ENCODE measurements at regions not wholly inside any gene's neighbourhood (a gene's known extent, or its start where the extent isn't known, plus 50 kb on each side); places are given as distances from the start of the nearest gene placed in this dataset.

DNA sequence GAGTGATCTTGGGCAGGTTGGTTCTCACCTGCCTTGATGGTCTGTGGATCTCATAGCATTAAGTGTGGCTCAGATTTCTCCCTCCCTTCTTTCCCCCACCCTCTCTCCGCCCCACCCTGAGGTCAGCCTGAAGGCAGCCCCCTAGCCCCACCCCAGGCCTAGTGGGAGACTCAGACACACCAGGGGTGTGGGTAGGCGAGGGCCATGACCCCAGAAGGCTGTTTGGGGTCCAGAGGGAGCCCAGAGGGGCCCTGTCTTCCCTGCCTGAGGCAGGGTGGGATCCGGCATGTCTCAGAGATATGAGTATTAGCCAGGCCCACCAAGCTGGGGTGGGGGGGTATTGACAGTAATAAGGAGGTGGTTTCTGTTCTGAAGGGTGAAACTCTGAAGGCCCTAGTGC lies 160.5 kb downstream of the GLI2 start:
- TF ChIP-seq FOXP2 (optimal IDR thresholded peaks at IDR 0.05; ENCODE audit: borderline replicate concordance, extremely low read depth, extremely low read length, insufficient read depth) = no peak
- no peak for TF ChIP-seq SIN3A (IDR thresholded peaks at IDR 0.05; ENCODE audit: borderline replicate concordance, insufficient read depth, low read length)
- TF ChIP-seq POLR2AphosphoS5 (IDR thresholded peaks at IDR 0.05; ENCODE audit: low read depth, low read length) = no peak
- TF ChIP-seq, protein P1, sequence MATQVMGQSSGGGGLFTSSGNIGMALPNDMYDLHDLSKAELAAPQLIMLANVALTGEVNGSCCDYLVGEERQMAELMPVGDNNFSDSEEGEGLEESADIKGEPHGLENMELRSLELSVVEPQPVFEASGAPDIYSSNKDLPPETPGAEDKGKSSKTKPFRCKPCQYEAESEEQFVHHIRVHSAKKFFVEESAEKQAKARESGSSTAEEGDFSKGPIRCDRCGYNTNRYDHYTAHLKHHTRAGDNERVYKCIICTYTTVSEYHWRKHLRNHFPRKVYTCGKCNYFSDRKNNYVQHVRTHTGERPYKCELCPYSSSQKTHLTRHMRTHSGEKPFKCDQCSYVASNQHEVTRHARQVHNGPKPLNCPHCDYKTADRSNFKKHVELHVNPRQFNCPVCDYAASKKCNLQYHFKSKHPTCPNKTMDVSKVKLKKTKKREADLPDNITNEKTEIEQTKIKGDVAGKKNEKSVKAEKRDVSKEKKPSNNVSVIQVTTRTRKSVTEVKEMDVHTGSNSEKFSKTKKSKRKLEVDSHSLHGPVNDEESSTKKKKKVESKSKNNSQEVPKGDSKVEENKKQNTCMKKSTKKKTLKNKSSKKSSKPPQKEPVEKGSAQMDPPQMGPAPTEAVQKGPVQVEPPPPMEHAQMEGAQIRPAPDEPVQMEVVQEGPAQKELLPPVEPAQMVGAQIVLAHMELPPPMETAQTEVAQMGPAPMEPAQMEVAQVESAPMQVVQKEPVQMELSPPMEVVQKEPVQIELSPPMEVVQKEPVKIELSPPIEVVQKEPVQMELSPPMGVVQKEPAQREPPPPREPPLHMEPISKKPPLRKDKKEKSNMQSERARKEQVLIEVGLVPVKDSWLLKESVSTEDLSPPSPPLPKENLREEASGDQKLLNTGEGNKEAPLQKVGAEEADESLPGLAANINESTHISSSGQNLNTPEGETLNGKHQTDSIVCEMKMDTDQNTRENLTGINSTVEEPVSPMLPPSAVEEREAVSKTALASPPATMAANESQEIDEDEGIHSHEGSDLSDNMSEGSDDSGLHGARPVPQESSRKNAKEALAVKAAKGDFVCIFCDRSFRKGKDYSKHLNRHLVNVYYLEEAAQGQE (IDR thresholded peaks at IDR 0.05; ENCODE audit: insufficient read depth in 1 of 2, low read depth in 2 of 2, low read length in 2 of 2) = no peak
- TF ChIP-seq TAF1 (IDR thresholded peaks at IDR 0.05; ENCODE audit: borderline replicate concordance, insufficient read depth, low read length) = no peak

DNA sequence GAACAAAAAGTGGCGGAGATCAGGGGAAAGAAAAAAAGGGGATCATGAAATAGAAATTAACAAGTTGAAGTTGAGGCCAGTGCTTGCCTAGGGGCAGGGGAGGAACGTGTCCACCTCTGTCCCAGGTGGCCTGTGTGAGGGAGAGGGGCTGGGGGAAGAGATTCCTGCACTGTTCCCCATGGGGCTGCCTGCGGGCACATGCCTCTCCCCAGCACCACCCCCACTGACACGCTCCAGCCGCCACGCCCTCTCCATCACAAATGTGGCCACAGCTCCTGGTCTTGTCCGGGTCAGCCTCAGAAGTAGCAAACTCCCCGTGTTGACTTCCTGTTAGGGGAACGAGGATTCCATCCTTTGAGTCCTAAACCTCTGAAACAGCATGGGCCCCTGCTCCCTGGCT lies 161.2 kb downstream of the GLI2 start:
- TF ChIP-seq POLR2AphosphoS5 (IDR thresholded peaks at IDR 0.05; ENCODE audit: low read depth, low read length) (no peak), SIN3A (IDR thresholded peaks at IDR 0.05; ENCODE audit: borderline replicate concordance, insufficient read depth, low read length) (no peak), FOXP2 (optimal IDR thresholded peaks at IDR 0.05; ENCODE audit: borderline replicate concordance, extremely low read depth, extremely low read length, insufficient read depth) (no peak), TAF1 (IDR thresholded peaks at IDR 0.05; ENCODE audit: borderline replicate concordance, insufficient read depth, low read length) (no peak)
- TF ChIP-seq, protein P1 (IDR thresholded peaks at IDR 0.05; ENCODE audit: insufficient read depth in 1 of 2, low read depth in 2 of 2, low read length in 2 of 2) = no peak

DNA sequence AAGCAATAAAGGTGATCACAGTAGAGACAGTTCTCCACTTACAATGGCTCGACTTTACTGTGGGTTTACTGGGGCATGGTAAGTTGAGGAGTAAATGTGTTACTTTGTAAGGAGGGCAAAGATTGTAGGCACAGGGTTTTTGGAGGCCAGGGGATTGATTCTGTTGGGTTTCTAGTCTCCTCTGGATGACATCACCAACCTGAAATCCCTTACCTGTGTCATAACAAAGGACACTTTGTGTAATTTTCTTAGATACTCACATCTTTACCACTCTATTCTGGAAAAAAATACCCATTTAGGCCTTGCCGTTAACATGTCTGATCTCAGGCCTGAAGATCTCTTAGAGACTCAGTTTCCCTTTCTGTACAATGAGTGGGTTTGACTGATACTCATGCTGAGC lies 161.7 kb downstream of the GLI2 start:
- TF ChIP-seq, protein P1 (IDR thresholded peaks at IDR 0.05; ENCODE audit: insufficient read depth in 1 of 2, low read depth in 2 of 2, low read length in 2 of 2) = no peak

DNA sequence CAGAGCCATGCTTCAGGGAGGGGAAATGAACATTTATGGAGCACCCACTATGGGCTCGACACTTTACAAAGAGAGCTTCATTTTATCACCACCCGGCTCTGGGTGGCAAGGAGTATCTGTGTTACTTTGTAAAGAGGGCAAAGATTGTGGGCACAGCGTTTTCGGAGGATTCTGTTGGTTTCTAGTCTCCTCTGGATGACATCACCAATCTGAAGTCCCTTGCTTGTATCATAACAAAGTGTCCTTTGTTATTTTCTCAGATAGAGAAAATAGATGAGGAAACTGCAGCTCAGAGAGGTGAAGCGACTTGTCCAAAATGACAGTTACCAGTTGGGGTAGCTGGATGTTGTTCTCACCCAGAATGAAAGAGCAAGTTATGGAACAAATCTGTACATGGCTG lies 162.8 kb downstream of the GLI2 start:
- no peak for TF ChIP-seq TAF1 (IDR thresholded peaks at IDR 0.05; ENCODE audit: borderline replicate concordance, insufficient read depth, low read length)
- TF ChIP-seq, protein P1 (IDR thresholded peaks at IDR 0.05; ENCODE audit: insufficient read depth in 1 of 2, low read depth in 2 of 2, low read length in 2 of 2) = no peak
- TF ChIP-seq POLR2AphosphoS5 (IDR thresholded peaks at IDR 0.05; ENCODE audit: low read depth, low read length) = no peak
- no peak for TF ChIP-seq SIN3A (IDR thresholded peaks at IDR 0.05; ENCODE audit: borderline replicate concordance, insufficient read depth, low read length)
- TF ChIP-seq FOXP2 (optimal IDR thresholded peaks at IDR 0.05; ENCODE audit: borderline replicate concordance, extremely low read depth, extremely low read length, insufficient read depth) = no peak

DNA sequence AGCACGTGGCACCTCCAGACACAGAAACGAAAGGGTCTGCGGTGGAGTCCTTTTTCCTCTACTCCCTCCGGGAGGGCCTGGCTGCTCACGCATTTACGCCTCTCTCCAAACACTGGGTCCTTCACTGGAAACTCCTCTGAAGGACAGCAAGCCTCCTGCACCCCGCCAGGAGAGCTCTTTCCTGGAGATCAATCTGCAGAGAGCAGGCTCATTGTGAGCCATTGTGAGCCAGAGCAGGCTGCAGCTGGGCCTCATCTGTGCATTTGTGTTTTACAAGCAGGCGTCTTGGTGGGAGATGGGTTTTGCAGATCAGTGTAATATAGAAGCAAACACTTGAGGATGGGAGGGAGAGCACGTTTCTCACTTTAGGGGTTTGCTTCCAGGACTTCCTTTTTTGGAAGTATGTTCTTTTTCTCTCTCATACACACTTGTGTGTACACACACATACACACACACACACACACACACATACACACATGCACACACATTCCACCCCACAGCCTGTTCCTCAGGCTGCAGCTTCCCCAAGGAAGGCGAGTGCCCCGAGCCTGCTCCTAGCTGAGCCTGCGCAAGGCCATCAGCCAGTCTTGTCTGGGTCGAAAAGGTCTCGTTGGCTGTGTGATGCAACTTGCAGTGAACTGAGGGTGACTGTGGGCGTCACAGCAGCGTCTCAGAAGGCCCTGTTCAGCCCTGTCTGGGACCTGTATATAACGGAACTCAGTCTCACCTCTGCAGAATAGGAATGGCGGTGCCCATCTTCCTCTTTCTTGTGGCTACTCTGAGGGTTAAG lies 163.5 kb downstream of the GLI2 start:
- TF ChIP-seq TAF1 (IDR thresholded peaks at IDR 0.05; ENCODE audit: borderline replicate concordance, insufficient read depth, low read length) (no peak), POLR2AphosphoS5 (IDR thresholded peaks at IDR 0.05; ENCODE audit: low read depth, low read length) (no peak), SIN3A (IDR thresholded peaks at IDR 0.05; ENCODE audit: borderline replicate concordance, insufficient read depth, low read length) (no peak), FOXP2 (optimal IDR thresholded peaks at IDR 0.05; ENCODE audit: borderline replicate concordance, extremely low read depth, extremely low read length, insufficient read depth) (no peak)
- TF ChIP-seq, protein P1 (IDR thresholded peaks at IDR 0.05; ENCODE audit: insufficient read depth in 1 of 2, low read depth in 2 of 2, low read length in 2 of 2) = no peak
